ENCODE measurements at regions not wholly inside any gene's neighbourhood (a gene's known extent, or its start where the extent isn't known, plus 50 kb on each side); places are given as distances from the start of the nearest gene placed in this dataset.

DNA sequence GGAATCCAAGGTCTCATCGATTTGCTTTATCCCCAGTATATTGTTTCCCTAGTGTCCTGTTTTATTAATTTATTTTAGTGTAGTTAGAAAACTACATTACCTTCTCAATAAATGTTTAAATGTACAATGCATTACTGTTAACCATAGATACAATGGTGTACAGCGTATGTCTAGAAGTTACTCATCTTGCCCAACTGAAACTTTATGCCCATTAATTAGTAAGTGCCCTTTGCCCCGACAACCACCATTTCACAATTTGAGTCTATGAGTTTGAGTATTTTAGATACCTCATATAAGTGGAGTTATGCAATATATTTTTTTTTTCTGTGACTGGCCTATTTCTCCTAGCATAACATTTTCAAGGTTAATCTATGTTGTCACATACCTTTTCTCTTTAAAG, 1343.0 kb upstream of the SLC39A10 start:
- TF ChIP-seq, protein P1, sequence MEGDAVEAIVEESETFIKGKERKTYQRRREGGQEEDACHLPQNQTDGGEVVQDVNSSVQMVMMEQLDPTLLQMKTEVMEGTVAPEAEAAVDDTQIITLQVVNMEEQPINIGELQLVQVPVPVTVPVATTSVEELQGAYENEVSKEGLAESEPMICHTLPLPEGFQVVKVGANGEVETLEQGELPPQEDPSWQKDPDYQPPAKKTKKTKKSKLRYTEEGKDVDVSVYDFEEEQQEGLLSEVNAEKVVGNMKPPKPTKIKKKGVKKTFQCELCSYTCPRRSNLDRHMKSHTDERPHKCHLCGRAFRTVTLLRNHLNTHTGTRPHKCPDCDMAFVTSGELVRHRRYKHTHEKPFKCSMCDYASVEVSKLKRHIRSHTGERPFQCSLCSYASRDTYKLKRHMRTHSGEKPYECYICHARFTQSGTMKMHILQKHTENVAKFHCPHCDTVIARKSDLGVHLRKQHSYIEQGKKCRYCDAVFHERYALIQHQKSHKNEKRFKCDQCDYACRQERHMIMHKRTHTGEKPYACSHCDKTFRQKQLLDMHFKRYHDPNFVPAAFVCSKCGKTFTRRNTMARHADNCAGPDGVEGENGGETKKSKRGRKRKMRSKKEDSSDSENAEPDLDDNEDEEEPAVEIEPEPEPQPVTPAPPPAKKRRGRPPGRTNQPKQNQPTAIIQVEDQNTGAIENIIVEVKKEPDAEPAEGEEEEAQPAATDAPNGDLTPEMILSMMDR (conservative IDR thresholded peaks at IDR 0.05; ENCODE audit: low read depth, low read length): no peak
- TF ChIP-seq EZH2phosphoT487 (IDR thresholded peaks at IDR 0.05; ENCODE audit: borderline replicate concordance, low read length): no peak
